PC-3 (cell line): ENCODE measurements at regions not wholly inside any gene's neighbourhood (a gene's known extent, or its start where the extent isn't known, plus 50 kb on each side); places are given as distances from the start of the nearest gene placed in this dataset.

Experiments
- ATAC-seq: fragments of 200-7000 bp; cut with Tn5 transposase; 2 replicates; pipeline ENCODE4 v1.9.1; 2020; ENCODE audit warnings: mild to moderate bottlenecking, moderate library complexity
- BruUV-seq: library from RNA; stranded (reverse); fragments of 400-500 nt; replicated peaks from 2 replicates; lab custom pipeline; 2021; lab: Mats Ljungman, UMichigan
- CTCF ChIA-PET: fragments of 300-600 bp; sonication (Branson Sonifier 250); formaldehyde crosslinking; loops from one replicate; lab custom pipeline; 2022; ENCODE audit warnings: antibody characterized with exemption; lab: Charles Lee
- POLR2A ChIA-PET: fragments of 300-600 bp; sonication (Branson Sonifier 250); formaldehyde crosslinking; loops from one replicate; lab custom pipeline; 2022; ENCODE audit warnings: antibody characterized with exemption; ENCODE audit not compliant: unreplicated experiment; lab: Charles Lee
- DNase-seq: peaks from one replicate; pipeline ENCODE4 v3.0.0-alpha.2; 2015
- H2AFZ ChIP-seq: fragments of 300-600 bp; sonication (generic); 2 replicates; pipeline ENCODE4 v1.6.0; 2016; ENCODE audit warnings: antibody characterized with exemption, low read length
- H3F3A ChIP-seq: fragments of 300-600 bp; sonication (generic); one replicate; pipeline ENCODE4 v1.6.0; 2017; ENCODE audit warnings: antibody characterized with exemption, low read length, control low read depth, mild to moderate bottlenecking; ENCODE audit not compliant: unreplicated experiment
- H3K27ac ChIP-seq: fragments of 300-600 bp; sonication (generic); 2 replicates; pipeline ENCODE4 v1.5.1; 2016; ENCODE audit warnings: mild to moderate bottlenecking, low read length
- H3K27me3 ChIP-seq: fragments of 300-600 bp; sonication (generic); 2 replicates; pipeline ENCODE4 v1.6.1; 2016; ENCODE audit warnings: low read length, mixed read lengths
- H3K36me3 ChIP-seq: fragments of 300-600 bp; sonication (generic); 2 replicates; pipeline ENCODE4 v1.6.1; 2016; ENCODE audit warnings: low read depth, mixed run types, low read length, mixed read lengths
- H3K4me1 ChIP-seq: fragments of 300-600 bp; sonication (generic); 2 replicates; pipeline ENCODE4 v1.5.1; 2016; ENCODE audit warnings: low read length; ENCODE audit not compliant: insufficient read depth
- H3K4me2 ChIP-seq: fragments of 300-600 bp; sonication (generic); 2 replicates; pipeline ENCODE4 v1.6.0; 2016; ENCODE audit warnings: low read length
- H3K4me3 ChIP-seq: fragments of 300-600 bp; sonication (generic); 2 replicates; pipeline ENCODE4 v1.5.1; 2016; ENCODE audit warnings: mild to moderate bottlenecking, low read length, mixed read lengths
- H3K79me2 ChIP-seq: fragments of 300-600 bp; sonication (generic); 2 replicates; pipeline ENCODE4 v1.6.1; 2017; ENCODE audit warnings: low read length, mixed read lengths
- H3K9ac ChIP-seq: fragments of 300-600 bp; sonication (generic); 2 replicates; pipeline ENCODE4 v1.6.0; 2016; ENCODE audit warnings: mild to moderate bottlenecking, low read length
- H3K9me2 ChIP-seq: fragments of 300-600 bp; sonication (generic); replicated peaks from 2 replicates; pipeline ENCODE4 v1.6.1; 2016; ENCODE audit warnings: mixed run types, low read length, mixed read lengths
- H3K9me3 ChIP-seq: fragments of 300-600 bp; sonication (generic); 2 replicates; pipeline ENCODE4 v1.6.1; 2016; ENCODE audit warnings: low read length, mixed read lengths
- H4K20me1 ChIP-seq: fragments of 300-600 bp; sonication (generic); 2 replicates; pipeline ENCODE4 v1.6.1; 2016; ENCODE audit warnings: low read length, mixed read lengths
- CTCF ChIP-seq: fragments of 300-600 bp; sonication (generic); conservative IDR thresholded peaks from 2 replicates; pipeline ENCODE4 v1.5.1; 2017; ENCODE audit warnings: antibody characterized with exemption, low read depth, mild to moderate bottlenecking, low read length
- EZH2 ChIP-seq: fragments of 300-600 bp; sonication (generic); IDR thresholded peaks from one replicate; pipeline ENCODE4 v1.6.1; 2017; ENCODE audit warnings: antibody characterized with exemption, mild to moderate bottlenecking, low read length; ENCODE audit not compliant: unreplicated experiment
- EZH2phosphoT487 ChIP-seq: fragments of 300-600 bp; sonication (generic); IDR thresholded peaks from 2 replicates; pipeline ENCODE4 v1.6.1; 2018; ENCODE audit warnings: mild to moderate bottlenecking, antibody characterized with exemption, low read length, borderline replicate concordance
- intact Hi-C: fragments of 100-400 bp; cut with micrococcal nuclease; formaldehyde crosslinking; loops from 2 replicates; pipeline ENCODE4 v1.9.0; 2023

GRCh38 chr16:85535352-85536072 lies 77.6 kb upstream of the GSE1 start:
- Histone ChIP-seq H3K4me3 (no peak overlapping the region), H3K27me3 (no peaks in the 10 kb centered on the region), H3K4me2 (no peak overlapping the region), H4K20me1 (no peaks in the 10 kb centered on the region), H3K36me3 (no peaks in the 10 kb centered on the region), H3K27ac (no peak overlapping the region), H3K9me2 (no peaks in the 10 kb centered on the region), H3K9ac (no peak overlapping the region), H3K79me2 (no peaks in the 10 kb centered on the region), H3K4me1 (no peaks in the 10 kb centered on the region), H2AFZ (no peak overlapping the region), H3K9me3 (no peaks in the 10 kb centered on the region), H3F3A (no peaks in the 10 kb centered on the region)
- TF ChIP-seq EZH2: no peak
- no peak for TF ChIP-seq CTCF
- TF ChIP-seq EZH2phosphoT487: no peak
- POLR2A ChIA-PET: no interaction called here
- DNase-seq: no peak
- no peak for ATAC-seq
- CTCF ChIA-PET: no interaction called here
- no TSS peak for BruUV-seq
- intact Hi-C loops: no loop called here

GRCh38 chr16:85536073-85536410 lies 77.1 kb upstream of the GSE1 start:
- BruUV-seq: no TSS peak
- H4K20me1 ChIP-seq: no peaks in the 10 kb centered on the region
- no peak for TF ChIP-seq CTCF
- no peak for TF ChIP-seq EZH2phosphoT487
- no peak for TF ChIP-seq EZH2
- ATAC-seq: no peak
- no peak overlapping the region for H3K9ac ChIP-seq
- H3K4me1 ChIP-seq: no peaks in the 10 kb centered on the region
- H3K79me2 ChIP-seq: no peaks in the 10 kb centered on the region
- intact Hi-C loops: no loop called here
- H3K27ac ChIP-seq: no peak overlapping the region
- H3F3A ChIP-seq: no peaks in the 10 kb centered on the region
- no peaks in the 10 kb centered on the region for H3K9me2 ChIP-seq
- no peaks in the 10 kb centered on the region for H3K9me3 ChIP-seq
- no peak overlapping the region for H3K4me2 ChIP-seq
- ChIA-PET CTCF (no interaction called here), POLR2A (no interaction called here)
- H3K4me3 ChIP-seq: no peak overlapping the region
- no peak overlapping the region for H2AFZ ChIP-seq
- H3K36me3 ChIP-seq: no peaks in the 10 kb centered on the region
- H3K27me3 ChIP-seq: no peaks in the 10 kb centered on the region
- DNase-seq: no peak

GRCh38 chr16:85536411-85537330 lies 76.5 kb upstream of the GSE1 start:
- DNase-seq (no peak), ATAC-seq (no peak)
- intact Hi-C loops: no loop called here
- CTCF ChIA-PET: interaction anchor here (0.5 kb wide), 1 partner anchor 19 kb away, joined by 9 read pairs; no protein-coding TSS in a partner anchor
- Histone ChIP-seq H2AFZ (no peak overlapping the region), H3K4me1 (no peaks in the 10 kb centered on the region), H3K9me2 (no peaks in the 10 kb centered on the region), H3K36me3 (no peaks in the 10 kb centered on the region), H3K4me2 (no peak overlapping the region), H4K20me1 (no peaks in the 10 kb centered on the region), H3K9ac (no peak overlapping the region), H3K27me3 (no peaks in the 10 kb centered on the region), H3K4me3 (no peak overlapping the region), H3K27ac (no peak overlapping the region), H3K79me2 (no peaks in the 10 kb centered on the region), H3K9me3 (no peaks in the 10 kb centered on the region), H3F3A (no peaks in the 10 kb centered on the region)
- no peak for TF ChIP-seq EZH2phosphoT487
- TF ChIP-seq CTCF: no peak
- TF ChIP-seq EZH2: no peak
- BruUV-seq: no TSS peak
- POLR2A ChIA-PET: no interaction called here
